GM18505 (cell line): ENCODE measurements at regions not wholly inside any gene's neighbourhood (a gene's known extent, or its start where the extent isn't known, plus 50 kb on each side); places are given as distances from the start of the nearest gene placed in this dataset.

ENCODE experiments used
- ATAC-seq: cut with Tn5 transposase; IDR thresholded peaks from one replicate; pipeline ENCODE4 v1.9.1; 2021; ENCODE audit not compliant: unreplicated experiment
- POLR2A ChIP-seq: IDR thresholded peaks from 4 replicates; pipeline ENCODE4 v1.6.1; 2011; ENCODE audit warnings: borderline replicate concordance; ENCODE audit not compliant: insufficient read depth, insufficient read length; ENCODE audit errors: extremely low read depth

DNA sequence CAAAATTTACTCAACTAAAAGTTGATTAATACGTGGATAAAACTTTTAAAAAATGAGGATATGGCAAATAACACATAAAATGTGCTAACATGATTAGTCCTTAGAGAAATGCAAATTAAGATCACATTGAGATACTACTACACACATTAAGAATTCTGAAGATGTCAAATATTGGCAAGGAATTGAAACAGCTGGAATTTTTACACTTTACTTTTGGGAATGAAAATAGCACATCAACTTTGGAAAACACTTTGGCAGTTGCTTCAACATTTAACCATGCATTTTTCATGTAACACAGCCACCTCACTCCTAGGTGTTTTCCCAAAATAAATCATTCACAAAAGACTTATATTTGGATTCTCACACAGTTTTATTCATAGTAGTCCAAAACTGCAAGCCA is 687.9 kb upstream of the SETBP1 start:
- no peak for TF ChIP-seq POLR2A
- no peak for ATAC-seq

GRCh38 chr18:43994381-43994780 is 686.3 kb upstream of the SETBP1 start:
- no peak for ATAC-seq
- no peak for TF ChIP-seq POLR2A

- no peak for TF ChIP-seq POLR2A
- ATAC-seq = no peak
Observed at GRCh38 chr18:44013871-44014270, 666.8 kb upstream of the SETBP1 start.

GRCh38 chr18:44025421-44025820 is 655.3 kb upstream of the SETBP1 start:
- ATAC-seq = no peak
- TF ChIP-seq POLR2A = no peak

DNA sequence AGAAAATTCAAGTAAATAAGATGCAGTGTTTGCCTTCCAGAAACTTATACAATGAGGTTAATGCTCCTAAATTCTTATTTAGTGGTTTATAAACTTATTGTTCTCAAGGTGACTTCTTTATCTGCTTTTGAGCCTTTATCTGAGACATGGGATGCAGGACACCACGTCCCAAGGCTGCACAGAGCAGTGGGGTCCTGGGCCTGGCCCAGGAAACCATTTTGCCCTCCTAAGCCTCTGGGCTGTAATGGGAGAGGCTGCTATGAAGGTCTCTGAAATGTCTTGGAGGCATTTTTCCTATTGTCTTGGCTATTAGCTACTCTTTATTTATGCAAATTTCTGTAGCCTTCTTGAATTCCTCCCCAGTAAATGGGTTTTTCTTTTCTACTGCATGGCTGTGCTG is 652.6 kb upstream of the SETBP1 start:
- no peak for ATAC-seq
- TF ChIP-seq POLR2A = no peak

DNA sequence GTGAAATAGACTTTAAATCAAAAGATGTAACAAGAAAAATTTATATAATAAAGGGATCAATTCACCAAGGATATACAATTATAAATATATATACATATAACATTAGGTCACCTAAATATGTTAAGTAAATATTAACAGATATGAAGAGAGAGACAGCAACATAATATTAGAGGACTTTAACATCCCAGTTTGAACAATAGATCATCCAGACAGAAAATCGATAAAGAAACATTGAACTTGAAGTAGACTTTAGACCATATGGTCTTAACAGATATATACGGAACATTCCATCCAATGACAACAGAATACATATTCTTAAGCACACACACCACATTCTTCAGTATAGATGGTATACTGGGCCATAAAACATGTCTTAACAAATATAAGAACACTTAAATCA is 649.6 kb upstream of the SETBP1 start:
- TF ChIP-seq POLR2A = no peak
- no peak for ATAC-seq

DNA sequence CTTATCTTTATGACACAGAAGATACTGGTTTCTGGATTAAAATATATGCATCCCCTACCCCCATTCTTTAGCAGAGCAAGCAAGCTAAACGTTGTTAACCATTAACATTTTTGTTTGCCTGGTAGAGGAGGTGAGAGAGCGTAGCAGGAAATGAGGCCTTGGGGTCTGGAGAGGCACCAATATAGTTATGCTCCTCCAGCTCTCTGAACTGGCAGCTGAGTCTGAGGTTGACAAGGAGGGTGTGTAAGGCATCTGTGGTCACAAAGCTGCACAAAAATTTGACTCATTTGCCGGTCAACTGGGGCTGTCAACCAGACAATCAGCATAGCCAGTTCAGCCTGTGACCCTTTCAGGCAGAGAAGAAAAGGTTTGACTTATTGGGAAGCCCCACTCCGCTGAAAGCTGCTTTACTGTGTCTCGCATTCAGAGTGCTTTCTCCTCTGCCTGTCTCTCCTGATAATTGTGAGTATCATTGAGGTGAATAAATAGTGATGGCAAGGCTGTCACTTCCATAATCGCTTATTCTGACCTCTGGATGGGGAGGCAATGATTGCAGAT is 647.5 kb upstream of the SETBP1 start:
- no peak for TF ChIP-seq POLR2A
- no peak for ATAC-seq

GRCh38 chr18:44035554-44035953 is 645.1 kb upstream of the SETBP1 start:
- ATAC-seq = no peak
- TF ChIP-seq POLR2A = no peak

GRCh38 chr18:44036501-44036900 is 644.2 kb upstream of the SETBP1 start:
- ATAC-seq = no peak
- TF ChIP-seq POLR2A = no peak

GRCh38 chr18:44039216-44039615 is 641.5 kb upstream of the SETBP1 start:
- no peak for ATAC-seq
- no peak for TF ChIP-seq POLR2A

- no peak for ATAC-seq
- TF ChIP-seq POLR2A = no peak
Observed at GRCh38 chr18:44039826-44040225, 640.9 kb upstream of the SETBP1 start.

GRCh38 chr18:44041553-44041952 is 639.1 kb upstream of the SETBP1 start:
- ATAC-seq = no peak
- no peak for TF ChIP-seq POLR2A

DNA sequence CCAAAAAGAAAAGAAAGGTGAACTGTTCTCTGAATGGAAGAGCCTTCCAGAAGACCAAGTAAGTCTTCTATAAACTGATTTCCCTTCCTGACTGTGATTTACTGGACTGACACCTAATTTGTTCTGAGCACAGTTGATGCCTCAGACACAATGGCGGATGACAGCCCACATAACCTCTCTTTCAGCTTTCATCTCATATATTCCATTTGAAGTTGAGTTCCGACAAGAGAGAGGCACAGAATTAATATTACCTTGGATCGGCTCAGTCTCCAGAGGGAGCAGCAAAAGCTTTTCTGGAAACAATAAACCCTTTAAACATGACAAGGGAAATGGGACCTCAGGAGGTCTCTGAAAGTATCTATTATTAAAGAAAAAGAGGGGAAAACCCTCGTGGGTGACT is 638.7 kb upstream of the SETBP1 start:
- no peak for TF ChIP-seq POLR2A
- ATAC-seq = no peak

DNA sequence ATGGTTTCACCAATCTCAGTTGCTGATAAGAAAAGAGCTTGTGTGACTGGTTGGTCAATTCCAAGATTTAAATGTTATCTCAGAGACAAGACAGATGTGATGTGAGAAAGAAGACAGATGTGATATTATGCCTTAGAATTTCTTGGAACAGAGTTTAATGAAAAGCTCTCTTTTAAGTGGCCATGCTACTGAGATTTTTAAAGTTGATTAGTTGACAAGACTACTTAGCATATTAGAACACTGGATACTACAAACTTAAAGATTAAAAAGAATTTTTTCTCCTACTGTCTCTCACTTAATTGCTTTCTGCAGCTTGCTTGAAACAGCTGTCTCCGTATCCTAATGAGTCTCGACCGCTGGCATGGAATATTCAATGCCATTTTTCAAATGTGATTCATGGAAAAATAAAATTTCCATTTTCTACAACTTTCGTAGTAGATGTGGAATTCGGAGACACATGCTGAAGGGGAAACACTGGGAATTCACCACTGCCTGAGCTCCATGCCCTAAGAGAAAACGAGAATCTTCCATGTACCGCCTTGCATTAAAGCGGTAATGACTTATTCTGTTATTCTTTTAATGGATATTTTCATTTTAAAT is 634.2 kb upstream of the SETBP1 start:
- no peak for TF ChIP-seq POLR2A
- ATAC-seq = no peak

DNA sequence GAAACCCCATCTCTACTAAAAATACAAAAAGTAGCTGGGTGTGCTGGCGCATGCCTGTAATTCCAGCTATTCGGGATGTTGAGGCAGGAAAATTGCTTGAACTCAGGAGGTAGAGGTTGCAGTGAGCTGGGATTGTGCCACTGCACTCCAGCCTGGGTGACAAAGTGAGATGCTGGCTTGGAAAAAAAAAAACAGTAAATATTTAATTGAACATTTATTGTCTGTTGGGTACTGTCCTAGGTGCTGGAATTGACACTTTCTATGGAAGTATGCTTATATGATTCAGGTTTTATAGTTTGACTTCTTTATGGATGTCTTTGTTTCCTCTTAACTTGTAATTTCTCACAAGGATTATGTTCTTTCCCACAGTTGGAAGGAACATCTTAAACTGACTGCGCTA is 633.1 kb upstream of the SETBP1 start:
- no peak for TF ChIP-seq POLR2A

More for the DNA sequence above, 633.1 kb upstream of the SETBP1 start:
- ATAC-seq = no peak
